Esophagus (tissue), 2 donors: ENCODE measurements at regions not wholly inside any gene's neighbourhood (a gene's known extent, or its start where the extent isn't known, plus 50 kb on each side); places are given as distances from the start of the nearest gene placed in this dataset.
"Not testable (repeated sequence)": the region's sequence is repeated elsewhere in the genome, so short reads cannot be mapped to it uniquely, and the experiment has no call there.

Source experiments
- H3K27ac ChIP-seq, 2 donors: one replicate each; pipeline ENCODE4 v1.5.1; 2013; ENCODE audit warnings: low read depth in 2 of 2, mild to moderate bottlenecking in 2 of 2, inconsistent platforms in 1 of 2, low read length in 1 of 2, moderate library complexity in 1 of 2
- H3K27me3 ChIP-seq, 2 donors: one replicate each; pipeline ENCODE4 v1.6.1; 2013; ENCODE audit warnings: low read length in 2 of 2, control low read depth in 1 of 2, mild to moderate bottlenecking in 1 of 2; ENCODE audit not compliant: insufficient read depth in 2 of 2, control insufficient read depth in 1 of 2
- H3K36me3 ChIP-seq, 2 donors: one replicate each; pipeline ENCODE4 v1.6.1; 2013; ENCODE audit warnings: low read length in 1 of 2; ENCODE audit not compliant: control insufficient read depth in 2 of 2, insufficient read depth in 2 of 2
- H3K4me1 ChIP-seq, 2 donors: one replicate each; pipeline ENCODE4 v1.6.1; 2013; ENCODE audit warnings: low read length in 1 of 2; ENCODE audit not compliant: control insufficient read depth in 2 of 2, insufficient read depth in 2 of 2
- H3K4me3 ChIP-seq, 2 donors: one replicate each; pipeline ENCODE4 v1.5.1; 2013; ENCODE audit warnings: low read length in 2 of 2, mild to moderate bottlenecking in 2 of 2, low read depth in 1 of 2, moderate library complexity in 1 of 2
- H3K9me3 ChIP-seq, 2 donors: one replicate each; pipeline ENCODE4 v1.6.1; 2013; ENCODE audit warnings: mild to moderate bottlenecking in 2 of 2, low read depth in 1 of 2, low read length in 1 of 2, moderate library complexity in 1 of 2; ENCODE audit not compliant: control insufficient read depth in 2 of 2, insufficient read depth in 1 of 2
- WGBS, 2 donors: extraction: QIAGEN DNeasy Blood & Tissue Kit; methylation state at CpG; one replicate each; pipeline ENCODE4 v1.1.7; 2013; 5-methylcytosine and 5-hydroxymethylcytosine counted together
- donor health status: healthy with polysubstance abuse.
- donor health status: Bipolar disorder and iron deficiency.

GRCh38 chr11:67753820-67754219 is 79.4 kb upstream of the ALDH3B2 start:
- H3K4me1 ChIP-seq, H3K4me3 ChIP-seq, H3K27me3 ChIP-seq, H3K36me3 ChIP-seq, H3K9me3 ChIP-seq, H3K27ac ChIP-seq: not testable (repeated sequence)
- WGBS, 2 donors = 54 to 62% methylated on average over 4 of the region's 4 CpGs

GRCh38 chr11:67745181-67745726 is 70.8 kb upstream of the ALDH3B2 start:
- 79 to 96% methylated on average over 11 of the region's 11 CpGs for WGBS, 2 donors
- Histone ChIP-seq H3K27ac (no peak overlapping the region), H3K4me1 (no peaks in the 10 kb centered on the region), H3K9me3 (peaks cover 0 to 4% of the 10 kb centered on the region in 2 donors), H3K4me3 (no peak overlapping the region), H3K36me3 (no peaks in the 10 kb centered on the region), H3K27me3 (no peaks in the 10 kb centered on the region)

- H3K27ac ChIP-seq, H3K27me3 ChIP-seq, H3K4me3 ChIP-seq, H3K4me1 ChIP-seq, H3K36me3 ChIP-seq, H3K9me3 ChIP-seq: not testable (repeated sequence)
- 80 to 81% methylated on average over 9 of the region's 9 CpGs for WGBS, 2 donors
These were observed 69.8 kb upstream of the ALDH3B2 start for GRCh38 chr11:67744231-67744630.

GRCh38 chr11:67738231-67738630 is 63.8 kb upstream of the ALDH3B2 start:
- H3K36me3 ChIP-seq, H3K27me3 ChIP-seq, H3K27ac ChIP-seq, H3K4me3 ChIP-seq, H3K9me3 ChIP-seq, H3K4me1 ChIP-seq: not testable (repeated sequence)
- 77 to 79% methylated on average over 11 to 13 of the region's 14 CpGs for WGBS, 2 donors

- not testable (repeated sequence) for H3K36me3 ChIP-seq, H3K27me3 ChIP-seq
- 66 to 68% methylated on average over 9 of the region's 9 CpGs for WGBS, 2 donors
These were observed 63.2 kb upstream of the ALDH3B2 start for GRCh38 chr11:67737562-67738080.

GRCh38 chr11:67732045-67732787 is 57.8 kb upstream of the ALDH3B2 start:
- peaks cover 0 to 4% of the 10 kb centered on the region in 2 donors for H3K4me1 ChIP-seq
- no peak overlapping the region for H3K4me3 ChIP-seq
- WGBS, 2 donors = 24 to 26% methylated on average over 41 to 42 of the region's 42 CpGs
- peaks cover 0 to 4% of the 10 kb centered on the region in 2 donors for H3K27me3 ChIP-seq
- H3K27ac ChIP-seq = no peak overlapping the region
- no peaks in the 10 kb centered on the region for H3K36me3 ChIP-seq
- no peaks in the 10 kb centered on the region for H3K9me3 ChIP-seq

More at GRCh38 chr11:67737562-67738080, 63.2 kb upstream of the ALDH3B2 start:
- not testable (repeated sequence) for H3K27ac ChIP-seq, H3K4me3 ChIP-seq, H3K9me3 ChIP-seq, H3K4me1 ChIP-seq

- Histone ChIP-seq H3K36me3 (no peaks in the 10 kb centered on the region), H3K9me3 (no peaks in the 10 kb centered on the region), H3K4me1 (peaks cover 0 to 4% of the 10 kb centered on the region in 2 donors), H3K4me3 (no peak overlapping the region), H3K27ac (no peak overlapping the region), H3K27me3 (peaks cover 0 to 4% of the 10 kb centered on the region in 2 donors)
- 26 to 45% methylated on average over 14 of the region's 14 CpGs for WGBS, 2 donors
These were observed 57.2 kb upstream of the ALDH3B2 start for GRCh38 chr11:67731583-67731982.

GRCh38 chr11:67728163-67728571 is 53.7 kb upstream of the ALDH3B2 start:
- not testable (repeated sequence) for H3K27me3 ChIP-seq, H3K4me3 ChIP-seq, H3K9me3 ChIP-seq, H3K4me1 ChIP-seq, H3K36me3 ChIP-seq, H3K27ac ChIP-seq
- WGBS, 2 donors = 65% methylated on average over 3 of the region's 3 CpGs

GRCh38 chr11:67727066-67728040 is 52.9 kb upstream of the ALDH3B2 start:
- H3K36me3 ChIP-seq, H3K27ac ChIP-seq, H3K9me3 ChIP-seq, H3K4me3 ChIP-seq, H3K27me3 ChIP-seq, H3K4me1 ChIP-seq: not testable (repeated sequence)
- WGBS, 2 donors = 50 to 53% methylated on average over 19 of the region's 19 CpGs
